ENCODE measurements at regions not wholly inside any gene's neighbourhood (a gene's known extent, or its start where the extent isn't known, plus 50 kb on each side); places are given as distances from the start of the nearest gene placed in this dataset.

- TF ChIP-seq, protein P1, sequence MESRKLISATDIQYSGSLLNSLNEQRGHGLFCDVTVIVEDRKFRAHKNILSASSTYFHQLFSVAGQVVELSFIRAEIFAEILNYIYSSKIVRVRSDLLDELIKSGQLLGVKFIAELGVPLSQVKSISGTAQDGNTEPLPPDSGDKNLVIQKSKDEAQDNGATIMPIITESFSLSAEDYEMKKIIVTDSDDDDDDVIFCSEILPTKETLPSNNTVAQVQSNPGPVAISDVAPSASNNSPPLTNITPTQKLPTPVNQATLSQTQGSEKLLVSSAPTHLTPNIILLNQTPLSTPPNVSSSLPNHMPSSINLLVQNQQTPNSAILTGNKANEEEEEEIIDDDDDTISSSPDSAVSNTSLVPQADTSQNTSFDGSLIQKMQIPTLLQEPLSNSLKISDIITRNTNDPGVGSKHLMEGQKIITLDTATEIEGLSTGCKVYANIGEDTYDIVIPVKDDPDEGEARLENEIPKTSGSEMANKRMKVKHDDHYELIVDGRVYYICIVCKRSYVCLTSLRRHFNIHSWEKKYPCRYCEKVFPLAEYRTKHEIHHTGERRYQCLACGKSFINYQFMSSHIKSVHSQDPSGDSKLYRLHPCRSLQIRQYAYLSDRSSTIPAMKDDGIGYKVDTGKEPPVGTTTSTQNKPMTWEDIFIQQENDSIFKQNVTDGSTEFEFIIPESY (IDR thresholded peaks at IDR 0.05; ENCODE audit: extremely low read depth, insufficient replicate concordance, low read length), result no peak
- TF ChIP-seq SP1 (IDR thresholded peaks at IDR 0.05; ENCODE audit: low read depth) (no peak), CBX3 (IDR thresholded peaks at IDR 0.05; ENCODE audit: low read depth) (no peak)
- TF ChIP-seq, protein P2, sequence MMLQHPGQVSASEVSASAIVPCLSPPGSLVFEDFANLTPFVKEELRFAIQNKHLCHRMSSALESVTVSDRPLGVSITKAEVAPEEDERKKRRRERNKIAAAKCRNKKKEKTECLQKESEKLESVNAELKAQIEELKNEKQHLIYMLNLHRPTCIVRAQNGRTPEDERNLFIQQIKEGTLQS (IDR thresholded peaks at IDR 0.05), result no peak
These were observed 330.0 kb upstream of the MKI67 start (continued) for GRCh38 chr10:128456271-128456670.

DNA sequence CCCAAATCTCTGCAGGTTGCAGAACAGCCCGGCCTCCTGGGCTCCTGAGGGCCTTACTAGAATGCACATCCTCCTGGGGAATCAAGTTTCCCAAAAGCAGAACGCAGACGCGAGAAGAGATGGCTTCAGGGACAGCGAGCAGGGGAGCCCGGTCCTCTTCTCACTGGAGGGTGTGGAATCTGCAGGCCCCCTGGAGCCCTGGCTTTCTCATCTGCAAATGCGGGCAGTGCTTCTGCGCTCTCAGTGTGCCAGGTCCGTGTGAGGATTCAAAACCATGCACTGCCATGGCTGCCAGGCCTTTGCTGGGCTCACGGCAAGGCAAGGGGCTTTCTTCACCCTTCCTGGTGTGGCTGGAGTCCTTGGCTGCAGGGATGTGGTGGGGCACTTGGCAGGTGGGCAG, 330.9 kb upstream of the MKI67 start:
- Histone ChIP-seq H3K9me3 (ENCODE audit: control insufficient read depth in 1 of 2, insufficient read depth in 1 of 2, low read depth in 1 of 2, low read length in 2 of 2) (no peaks in the 10 kb centered on the region), H2AFZ (ENCODE audit: low read depth, low read length, poor library complexity, severe bottlenecking) (no peak overlapping the region), H3K27ac (ENCODE audit: low read depth, low read length) (no peak overlapping the region), H3K27me3 (ENCODE audit: insufficient read depth, low read length) (peaks cover 78% of the 10 kb centered on the region), H3K79me2 (ENCODE audit: insufficient read depth, low read length) (no peaks in the 10 kb centered on the region), H3K4me1 (ENCODE audit: control insufficient read depth in 1 of 2, insufficient read depth in 2 of 2, low read length in 2 of 2) (no peaks in the 10 kb centered on the region), H3K36me3 (ENCODE audit: control insufficient read depth in 1 of 2, insufficient read depth in 2 of 2, low read length in 2 of 2) (no peaks in the 10 kb centered on the region), H3K4me3 (replicated peaks in 1 of 2; ENCODE audit: low read depth in 1 of 2, low read length in 2 of 2) (no peak overlapping the region), H3K9me2 (ENCODE audit: insufficient read depth) (no peaks in the 10 kb centered on the region), H3K4me2 (ENCODE audit: low read length) (no peak overlapping the region), H4K20me1 (ENCODE audit: insufficient read depth) (no peaks in the 10 kb centered on the region), H3K9ac (ENCODE audit: low read length) (no peak overlapping the region)
- ChIA-PET CTCF (no interaction called here), POLR2A (no interaction called here), RAD21 (ENCODE audit: low non-redundant PET in 1 of 2, low total read pairs in 2 of 2, uncharacterized antibody in 2 of 2, unreplicated experiment in 2 of 2) (no interaction called here)
- BruUV-seq (replicated peaks), result no TSS peak
- DNase-seq (ENCODE audit: low read depth, low spot score) (no peak), ATAC-seq (no peak)
- no peak for TF ChIP-seq POLR2A (IDR thresholded peaks at IDR 0.05; ENCODE audit: borderline replicate concordance, extremely low read depth, insufficient read depth, insufficient read length)
- TF ChIP-seq EZH2phosphoT487 (IDR thresholded peaks at IDR 0.05; ENCODE audit: borderline replicate concordance), result no peak
- TF ChIP-seq, protein P1 (IDR thresholded peaks at IDR 0.05; ENCODE audit: extremely low read depth, insufficient replicate concordance, low read length), result no peak
- intact Hi-C loops (cut with micrococcal nuclease), result no loop called here
